K562 (cell line): ENCODE measurements at regions not wholly inside any gene's neighbourhood (a gene's known extent, or its start where the extent isn't known, plus 50 kb on each side); places are given as distances from the start of the nearest gene placed in this dataset.

Experiments
- ATAC-seq: fragments of 200-7000 bp; cut with Tn5 transposase; 3 replicates; pipeline ENCODE4 v1.9.1; 2020; ENCODE audit warnings: moderate library complexity
- BruUV-seq: library from RNA; stranded (reverse); fragments of 400-500 nt; replicated peaks from 2 replicates; lab custom pipeline; 2021; lab: Mats Ljungman, UMichigan
- CTCF ChIA-PET: fragments of 300-600 bp; formaldehyde crosslinking; extraction: SDS; loops from one replicate; lab custom pipeline; 2021; ENCODE audit warnings: low intra/inter-chr PET ratio; lab: Yijun Ruan, JAX
- POLR2A ChIA-PET: fragments of 300-600, 350-650 bp; sonication (Branson Sonifier 250); formaldehyde crosslinking; extraction: SDS; loops from one replicate; lab custom pipeline; 2021; ENCODE audit warnings: antibody characterized with exemption, inconsistent platforms; lab: Yijun Ruan, JAX
- DNase-seq, 4 experiments: peaks; one replicate each; pipeline versions ENCODE4 v3.0.0 to v3.0.0-alpha.2; 2011 to 2018; ENCODE audit warnings: low spot score in 3 of 4, mixed read lengths in 3 of 4; ENCODE audit errors: extremely low read depth in 1 of 4
- FAIRE-seq: peaks from 2 replicates; lab custom pipeline; 2011; peaks lifted over from hg19 to GRCh38; lab: Jason Lieb, UNC
- H2AFZ ChIP-seq: 2 replicates; pipeline ENCODE4 v1.6.0; 2011; ENCODE audit warnings: low read depth, low read length, control low read depth, inconsistent platforms
- H3K27ac ChIP-seq: fragments of 200-600 bp; 3 replicates; pipeline ENCODE4 v1.8.0; 2011; ENCODE audit warnings: low read depth, mild to moderate bottlenecking, control low read depth, inconsistent platforms, low read length, moderate library complexity, mixed read lengths; ENCODE audit errors: extremely low read depth
- H3K27me3 ChIP-seq, 2 experiments: fragments of 300-600 bp in 1 of 2; 2 replicates in 1 of 2; 3 replicates in 1 of 2; pipeline versions ENCODE4 v1.6.0 to v1.8.0; 2011; ENCODE audit warnings: inconsistent platforms in 2 of 2, low read length in 2 of 2, mild to moderate bottlenecking in 1 of 2, mixed read lengths in 1 of 2, moderate library complexity in 1 of 2; ENCODE audit not compliant: control insufficient read depth in 2 of 2, insufficient read depth in 2 of 2
- H3K36me3 ChIP-seq: fragments of 300-600 bp; 3 replicates; pipeline ENCODE4 v1.8.0; 2011; ENCODE audit warnings: mild to moderate bottlenecking, low read length, inconsistent platforms; ENCODE audit not compliant: control insufficient read depth, insufficient read depth
- H3K4me1 ChIP-seq, 2 experiments: fragments of 200-600 bp in 1 of 2; replicated peaks in 1 of 2; 2 replicates in 1 of 2; 3 replicates in 1 of 2; pipeline versions ENCODE4 v1.5.1 to v1.8.0; 2011; ENCODE audit warnings: inconsistent platforms in 2 of 2, low read length in 2 of 2, mild to moderate bottlenecking in 1 of 2, mixed read lengths in 1 of 2, moderate library complexity in 1 of 2; ENCODE audit not compliant: control insufficient read depth in 2 of 2, insufficient read depth in 2 of 2
- H3K4me2 ChIP-seq: 2 replicates; pipeline ENCODE4 v1.6.1; 2011; ENCODE audit warnings: low read length, control low read depth, inconsistent platforms, mixed read lengths; ENCODE audit not compliant: insufficient read depth
- H3K4me3 ChIP-seq: fragments of 200-600 bp; sonication (generic), shearing (Covaris generic); 2 replicates; pipeline ENCODE4 v1.5.1; 2016; ENCODE audit warnings: control low read depth, inconsistent platforms
- H3K79me2 ChIP-seq: fragments of 200-600 bp; 3 replicates; pipeline ENCODE4 v1.8.0; 2011; ENCODE audit warnings: low read length, inconsistent platforms; ENCODE audit not compliant: control insufficient read depth, insufficient read depth
- H3K9ac ChIP-seq, 2 experiments: 2 replicates each; pipeline versions ENCODE4 v1.6.0 to v1.6.1; 2011; ENCODE audit warnings: low read depth in 2 of 2, low read length in 2 of 2, control low read depth in 1 of 2, inconsistent platforms in 1 of 2, mild to moderate bottlenecking in 1 of 2, mixed read lengths in 1 of 2; ENCODE audit not compliant: insufficient read depth in 1 of 2
- H3K9me1 ChIP-seq: one replicate; pipeline ENCODE4 v1.6.0; 2011; ENCODE audit warnings: inconsistent platforms, mild to moderate bottlenecking, low read length, moderate library complexity; ENCODE audit not compliant: control insufficient read depth, insufficient read depth
- H3K9me3 ChIP-seq: replicated peaks from 2 replicates; pipeline ENCODE4 v1.5.1; 2011; ENCODE audit warnings: low read depth, low read length, inconsistent platforms; ENCODE audit not compliant: control insufficient read depth, insufficient read depth
- H4K20me1 ChIP-seq: replicated peaks from 2 replicates; pipeline ENCODE4 v1.6.1; 2011; ENCODE audit warnings: low read length, inconsistent platforms, mixed read lengths; ENCODE audit not compliant: control insufficient read depth, insufficient read depth
- ATF6 ChIP-seq: sonication (generic); formaldehyde crosslinking; IDR thresholded peaks from 2 replicates; pipeline ENCODE4 v1.4.0; 2020; ENCODE audit warnings: mild to moderate bottlenecking, missing genetic modification reagents
- EHMT2 ChIP-seq: fragments of 450-650 bp; IDR thresholded peaks from 2 replicates; pipeline ENCODE4 v1.6.1; 2018; ENCODE audit warnings: antibody characterized with exemption
- ETV6 ChIP-seq, 3 experiments: fragments of 150-350 bp in 1 of 3; sonication (generic) in 1 of 3; formaldehyde crosslinking in 1 of 3; IDR thresholded peaks; 2 replicates each; pipeline versions ENCODE4 v1.6.1 to v1.8.0; 2014 to 2022; ENCODE audit warnings: borderline replicate concordance in 2 of 3, low read depth in 2 of 3, antibody characterized with exemption in 1 of 3, low read length in 1 of 3, mild to moderate bottlenecking in 1 of 3, missing genetic modification reagents in 1 of 3
- FOS ChIP-seq: IDR thresholded peaks from 3 replicates; pipeline ENCODE4 v1.6.1; 2011; ENCODE audit not compliant: insufficient read length; ENCODE audit errors: extremely low read depth
- HMG20A ChIP-seq: fragments of 450-650 bp; formaldehyde crosslinking; conservative IDR thresholded peaks from 2 replicates; pipeline ENCODE4 v1.4.0; 2020; ENCODE audit warnings: mild to moderate bottlenecking, mixed read lengths
- THAP12 ChIP-seq: fragments of 250-450 bp; sonication (Bioruptor Pico); IDR thresholded peaks from 2 replicates; pipeline ENCODE4 v1.9.0; 2021; ENCODE audit warnings: mild to moderate bottlenecking, inconsistent platforms
- ZNF764 ChIP-seq: fragments of 250-450 bp; sonication (Bioruptor Pico); IDR thresholded peaks from 2 replicates; pipeline ENCODE4 v1.4.0; 2020; ENCODE audit warnings: low read depth, mild to moderate bottlenecking, moderate library complexity
- ZNF766 ChIP-seq: fragments of 200-800 bp; sonication (Bioruptor generic); conservative IDR thresholded peaks from 2 replicates; pipeline ENCODE4 v1.6.1; 2016; ENCODE audit warnings: missing genetic modification characterization, missing compliant biosample characterization
- WGBS: fragments of 100-300 bp; shearing (Covaris generic); methylation state at CpG from one replicate; pipeline ENCODE4 v1.1.6; 2016; ENCODE audit warnings: low coverage, mixed read lengths; ENCODE audit not compliant: insufficient coverage; ENCODE audit errors: missing lambda C conversion rate; 5-methylcytosine and 5-hydroxymethylcytosine counted together
- in situ Hi-C: fragments of 300-500 bp; cut with MboI; formaldehyde crosslinking; loops from 4 replicates; pipeline ENCODE4 v1.15.0; 2018; ENCODE audit warnings: inconsistent platforms, mixed read lengths
- intact Hi-C: fragments of 100-400 bp; cut with micrococcal nuclease; formaldehyde crosslinking; loops from 2 replicates; pipeline ENCODE4 v1.14.2; 2022

DNA sequence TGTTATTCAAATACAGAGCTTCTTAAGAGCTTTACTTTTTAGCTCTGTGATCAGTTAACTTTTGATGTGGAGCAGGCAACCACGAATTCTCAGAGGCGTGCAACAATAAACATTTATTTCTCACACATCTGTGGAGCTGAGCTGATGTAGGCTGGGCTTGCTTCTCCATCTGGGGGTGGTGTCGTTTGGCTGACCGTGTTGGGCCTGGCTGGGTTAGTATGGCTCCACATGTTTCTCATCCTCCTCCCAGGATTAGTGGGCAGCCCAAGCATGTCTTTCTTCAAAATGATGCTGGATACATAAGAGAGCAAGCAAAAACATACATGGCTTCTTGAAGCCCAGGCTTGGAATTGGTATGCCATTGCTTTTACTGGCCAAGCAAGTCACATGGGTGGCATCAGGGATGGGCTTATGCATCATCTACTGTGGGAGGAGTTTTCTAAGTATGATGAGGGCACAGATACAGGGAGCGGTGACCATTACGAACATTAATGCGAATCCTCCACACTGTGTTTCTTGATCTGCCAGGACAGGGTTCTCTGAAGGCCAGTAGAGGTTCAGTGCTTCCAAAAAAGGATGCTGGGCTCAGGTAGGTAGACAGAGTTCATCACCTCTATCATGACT lies 157.0 kb upstream of the TNP1 start:
- FAIRE-seq (no peak), DNase-seq (no peak), ATAC-seq (no peak)
- no peaks in the 10 kb centered on the region for H3K4me1 ChIP-seq
- H3K36me3 ChIP-seq, result no peaks in the 10 kb centered on the region
- H3K27me3 ChIP-seq, result peaks cover 2 to 5% of the 10 kb centered on the region in 2 experiments; a peak in 3 of 5 replicates
- no peak overlapping the region for H2AFZ ChIP-seq
- no peaks in the 10 kb centered on the region for H4K20me1 ChIP-seq
- H3K4me3 ChIP-seq, result no peak overlapping the region
- no peaks in the 10 kb centered on the region for H3K9me1 ChIP-seq
- no peaks in the 10 kb centered on the region for H3K9me3 ChIP-seq
- ChIA-PET POLR2A (interaction anchor here (0.8 kb wide), 1 partner anchor 42 kb away, joined by 3 read pairs; no protein-coding TSS in a partner anchor), CTCF (no interaction called here)
- no peak overlapping the region for H3K4me2 ChIP-seq
- in situ Hi-C loops, result no loop called here
- no TSS peak for BruUV-seq
- H3K79me2 ChIP-seq, result no peaks in the 10 kb centered on the region
- intact Hi-C loops, result no loop called here
- WGBS, result 17% methylated on average over 7 of the region's 7 CpGs
- no peak overlapping the region for H3K27ac ChIP-seq
- no peak overlapping the region for H3K9ac ChIP-seq
- TF ChIP-seq FOS (no peak), ETV6 (IDR thresholded peaks at IDR 0.05; ENCODE audit: borderline replicate concordance in 1 of 2, low read depth in 2 of 2, low read length in 1 of 2) (no peak), ETV6 (CRISPR knock-in tag; IDR thresholded peaks at IDR 0.05; ENCODE audit: borderline replicate concordance) (no peak)

DNA sequence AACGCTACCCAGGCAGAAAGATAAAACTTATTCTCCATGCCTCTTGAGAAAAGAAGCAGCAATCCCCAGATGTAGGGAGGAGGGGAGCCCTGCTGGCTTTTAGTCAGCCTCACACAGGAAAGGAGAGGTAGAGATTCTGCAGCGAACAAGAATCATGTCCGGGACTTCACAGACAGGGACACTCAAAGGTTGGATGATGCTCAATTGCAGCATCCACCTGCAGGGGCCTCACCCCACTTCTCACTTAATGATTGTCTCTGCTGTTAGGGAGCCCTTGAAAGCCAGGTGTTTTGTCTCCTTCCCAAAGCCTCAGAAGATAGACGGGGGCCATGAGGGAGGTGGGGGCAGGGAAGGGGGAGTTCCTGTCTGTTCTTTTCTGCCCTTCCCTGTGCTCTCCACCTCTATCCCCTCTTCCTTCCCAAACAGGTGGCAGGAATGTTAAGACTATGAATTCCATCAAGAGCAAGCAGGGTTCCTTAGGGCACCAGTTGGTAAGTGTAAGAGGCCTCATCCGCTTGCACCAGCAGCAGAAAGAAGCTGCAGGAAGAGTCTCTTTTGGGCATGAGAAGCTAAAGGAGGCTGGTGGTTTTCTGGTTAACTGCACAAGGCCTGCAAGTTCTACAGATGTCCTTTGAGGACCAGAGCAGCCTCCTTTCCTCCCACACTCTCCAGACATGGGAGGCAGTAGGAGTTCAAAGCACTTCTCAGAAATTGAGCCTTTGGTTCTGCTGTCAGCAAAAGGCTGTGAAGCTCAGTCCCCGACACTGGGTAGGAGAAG lies 154.7 kb upstream of the TNP1 start:
- WGBS, result 11% methylated on average over 6 of the region's 6 CpGs
- CTCF ChIA-PET, result no interaction called here
- intact Hi-C loops, result no loop called here
- no peak for TF ChIP-seq ATF6 (CRISPR knock-in tag)
- no peak for TF ChIP-seq ZNF766 (CRISPR knock-in tag)
- no peak for TF ChIP-seq HMG20A (CRISPR knock-in tag)
- TF ChIP-seq EHMT2, result no peak
- TF ChIP-seq THAP12 (CRISPR knock-in tag), result no peak
- TF ChIP-seq ZNF764 (CRISPR knock-in tag), result no peak

More for the DNA sequence above, 154.7 kb upstream of the TNP1 start:
- ATAC-seq (no peak), FAIRE-seq (no peak), DNase-seq (no peak)
- no peak overlapping the region for H2AFZ ChIP-seq
- no peaks in the 10 kb centered on the region for H3K36me3 ChIP-seq
- H3K9ac ChIP-seq, result no peak overlapping the region
- H3K4me2 ChIP-seq, result no peak overlapping the region
- no peaks in the 10 kb centered on the region for H3K9me3 ChIP-seq
- in situ Hi-C loops, result no loop called here
- no peaks in the 10 kb centered on the region for H3K9me1 ChIP-seq
- H3K4me3 ChIP-seq, result no peak overlapping the region
- H3K27ac ChIP-seq, result no peak overlapping the region
- H3K27me3 ChIP-seq, result peaks cover 2 to 5% of the 10 kb centered on the region in 2 experiments; a peak in 3 of 5 replicates
- BruUV-seq, result no TSS peak
- H3K4me1 ChIP-seq, result no peaks in the 10 kb centered on the region
- POLR2A ChIA-PET, result interaction anchor here (0.6 kb wide), 1 partner anchor 438 kb away, joined by 4 read pairs; no protein-coding TSS in a partner anchor
- no peaks in the 10 kb centered on the region for H4K20me1 ChIP-seq
- H3K79me2 ChIP-seq, result no peaks in the 10 kb centered on the region
